Endothelial cell of umbilical vein (primary cell): ENCODE measurements at regions not wholly inside any gene's neighbourhood (a gene's known extent, or its start where the extent isn't known, plus 50 kb on each side); places are given as distances from the start of the nearest gene placed in this dataset.

Experiments used
- BruUV-seq: library from RNA; stranded (reverse); fragments of 400-500 nt; replicated peaks from 2 replicates; lab custom pipeline; 2021; lab: Mats Ljungman, UMichigan
- CTCF ChIA-PET: fragments of 300-600, 350-600 bp; sonication (Branson Sonifier 250); formaldehyde crosslinking; loops from one replicate; lab custom pipeline; 2021; ENCODE audit warnings: antibody characterized with exemption, inconsistent platforms; lab: Charles Lee
- POLR2A ChIA-PET: fragments of 300-600, 350-600 bp; sonication (Branson Sonifier 250); formaldehyde crosslinking; loops from one replicate; lab custom pipeline; 2021; ENCODE audit warnings: antibody characterized with exemption, inconsistent platforms; lab: Charles Lee
- DNase-seq: peaks from one replicate; pipeline ENCODE4 v3.0.0-alpha.2; 2011; ENCODE audit warnings: low read depth, low spot score
- FAIRE-seq: peaks from 2 replicates; lab custom pipeline; 2011; peaks lifted over from hg19 to GRCh38; lab: Jason Lieb, UNC
- H2AFZ ChIP-seq: 2 replicates; pipeline ENCODE4 v1.6.0; 2012; ENCODE audit warnings: low read depth, low read length, control low read depth, inconsistent platforms
- H3K27ac ChIP-seq: 2 replicates; pipeline ENCODE4 v1.5.1; 2011; ENCODE audit warnings: low read depth, mild to moderate bottlenecking, control low read depth, low read length, moderate library complexity; ENCODE audit not compliant: insufficient read depth
- H3K27me3 ChIP-seq, 2 experiments: 2 replicates each; pipeline versions ENCODE4 v1.6.0 to v1.6.1; 2011; ENCODE audit warnings: low read length in 2 of 2, mixed read lengths in 1 of 2; ENCODE audit not compliant: control insufficient read depth in 2 of 2, insufficient read depth in 2 of 2
- H3K36me3 ChIP-seq, 2 experiments: 2 replicates in 1 of 2; 3 replicates in 1 of 2; pipeline ENCODE4 v1.5.1; 2011; ENCODE audit warnings: low read length in 2 of 2, mild to moderate bottlenecking in 1 of 2, moderate library complexity in 1 of 2; ENCODE audit not compliant: control insufficient read depth in 2 of 2, insufficient read depth in 2 of 2; ENCODE audit errors: extremely low read depth in 1 of 2
- H3K4me1 ChIP-seq: 3 replicates; pipeline ENCODE4 v1.5.1; 2011; ENCODE audit warnings: mild to moderate bottlenecking, low read length; ENCODE audit not compliant: control insufficient read depth, insufficient read depth; ENCODE audit errors: extremely low read depth
- H3K4me2 ChIP-seq: 2 replicates; pipeline ENCODE4 v1.6.1; 2011; ENCODE audit warnings: low read length, control low read depth, mixed read lengths; ENCODE audit not compliant: insufficient read depth
- H3K4me3 ChIP-seq, 3 experiments: fragments of 200-600 bp in 1 of 3; sonication (generic), shearing (Covaris generic) in 1 of 3; replicated peaks in 1 of 3; 2 replicates each; pipeline ENCODE4 v1.5.1; 2011 to 2016; ENCODE audit warnings: control low read depth in 3 of 3, low read length in 3 of 3, mild to moderate bottlenecking in 2 of 3, inconsistent platforms in 1 of 3, low read depth in 1 of 3, moderate library complexity in 1 of 3; ENCODE audit not compliant: insufficient read depth in 1 of 3
- H3K79me2 ChIP-seq: 2 replicates; pipeline ENCODE4 v1.6.0; 2012; ENCODE audit warnings: low read length, inconsistent platforms; ENCODE audit not compliant: control insufficient read depth, insufficient read depth
- H3K9ac ChIP-seq: replicated peaks from 2 replicates; pipeline ENCODE3; 2011; ENCODE audit warnings: low read length, control low read depth; ENCODE audit not compliant: insufficient read depth; ENCODE audit errors: extremely low read depth
- H3K9me1 ChIP-seq: replicated peaks from 3 replicates; pipeline ENCODE4 v1.6.0; 2011; ENCODE audit warnings: mild to moderate bottlenecking, low read length; ENCODE audit not compliant: control insufficient read depth, insufficient read depth; ENCODE audit errors: extremely low read depth
- H3K9me3 ChIP-seq: replicated peaks from 2 replicates; pipeline ENCODE4 v1.5.1; 2012; ENCODE audit warnings: low read length, inconsistent platforms; ENCODE audit not compliant: control insufficient read depth, insufficient read depth
- H4K20me1 ChIP-seq: replicated peaks from 2 replicates; pipeline ENCODE3; 2011; ENCODE audit warnings: mild to moderate bottlenecking, low read length; ENCODE audit not compliant: control insufficient read depth, insufficient read depth; ENCODE audit errors: extremely low read depth
- CTCF ChIP-seq, 2 donors: IDR thresholded peaks; 1 replicate in 1 of 2; 2 replicates in 1 of 2; pipeline ENCODE4 v1.5.1; 2011; ENCODE audit warnings: low read length in 2 of 2, mild to moderate bottlenecking in 2 of 2, moderate library complexity in 2 of 2, control low read depth in 1 of 2, inconsistent platforms in 1 of 2, low read depth in 1 of 2; ENCODE audit not compliant: insufficient read depth in 1 of 2; ENCODE audit errors: extremely low read depth in 1 of 2
- EZH2 ChIP-seq: IDR thresholded peaks from 2 replicates; pipeline ENCODE4 v1.6.1; 2012; ENCODE audit warnings: borderline replicate concordance, low read depth, mild to moderate bottlenecking, moderate library complexity, low read length, inconsistent platforms; ENCODE audit not compliant: severe bottlenecking
- FOS ChIP-seq: IDR thresholded peaks from 2 replicates; pipeline ENCODE4 v1.6.1; 2011; ENCODE audit warnings: mild to moderate bottlenecking, low read length, moderate library complexity, borderline replicate concordance; ENCODE audit not compliant: insufficient read depth
- GATA2 ChIP-seq: IDR thresholded peaks from 2 replicates; pipeline ENCODE4 v1.7.0; 2011; ENCODE audit warnings: low read depth, mild to moderate bottlenecking, moderate library complexity, mixed read lengths, low read length; ENCODE audit not compliant: insufficient read length, insufficient read depth
- JUN ChIP-seq: IDR thresholded peaks from 2 replicates; pipeline ENCODE4 v1.6.1; 2011; ENCODE audit warnings: borderline replicate concordance, low read depth; ENCODE audit not compliant: insufficient read length, insufficient read depth
- MAX ChIP-seq: IDR thresholded peaks from 2 replicates; pipeline ENCODE4 v1.6.1; 2011; ENCODE audit not compliant: insufficient read depth, insufficient read length
- MYC ChIP-seq: IDR thresholded peaks from one replicate; pipeline ENCODE4 v1.6.1; 2011; ENCODE audit warnings: mild to moderate bottlenecking, low read depth, low read length
- POLR2A ChIP-seq: IDR thresholded peaks from 2 replicates; pipeline ENCODE4 v1.6.1; 2012; ENCODE audit warnings: low read depth, mild to moderate bottlenecking, control low read depth, low read length
- POLR2AphosphoS5 ChIP-seq: IDR thresholded peaks from 2 replicates; pipeline ENCODE4 v1.6.1; 2012; ENCODE audit warnings: low read depth, mild to moderate bottlenecking, control low read depth, low read length, moderate library complexity; ENCODE audit not compliant: insufficient read depth
- dilution Hi-C: fragments of 300-500 bp; cut with MboI; formaldehyde crosslinking; loops from one replicate; pipeline ENCODE4 v1.15.0; 2019; ENCODE audit warnings: low sequenced_read_pairs; ENCODE audit not compliant: extremely low pct_ligation_motif_present
- intact Hi-C: fragments of 100-400 bp; cut with micrococcal nuclease; formaldehyde crosslinking; loops from one replicate; pipeline ENCODE4 v1.10.0; 2022

- FAIRE-seq (no peak), DNase-seq (no peak)
- BruUV-seq, result no TSS peak
- ChIA-PET POLR2A (no interaction called here), CTCF (no interaction called here)
- intact Hi-C loops, result no loop called here
- no peaks in the 10 kb centered on the region for H3K36me3 ChIP-seq
- H3K9ac ChIP-seq, result no peak overlapping the region
- no peaks in the 10 kb centered on the region for H4K20me1 ChIP-seq
- H3K9me3 ChIP-seq, result no peaks in the 10 kb centered on the region
- H2AFZ ChIP-seq, result no peak overlapping the region
- no peaks in the 10 kb centered on the region for H3K9me1 ChIP-seq
- no peak overlapping the region for H3K4me2 ChIP-seq
- no peak overlapping the region for H3K4me3 ChIP-seq
- TF ChIP-seq MAX, result no peak
- no peak for TF ChIP-seq GATA2
- no peak for TF ChIP-seq POLR2A
- no peak for TF ChIP-seq POLR2AphosphoS5
- no peak for TF ChIP-seq EZH2
- TF ChIP-seq JUN, result no peak
- TF ChIP-seq FOS, result no peak
- no peak for TF ChIP-seq MYC
- TF ChIP-seq CTCF (IDR thresholded peaks at IDR 0.05; ENCODE audit: extremely low read depth in 1 of 2, insufficient read depth in 1 of 2, low read depth in 1 of 2, low read length in 2 of 2), result no peak
- dilution Hi-C loops, result no loop called here
- no peaks in the 10 kb centered on the region for H3K4me1 ChIP-seq
- H3K27me3 ChIP-seq, result no peaks in the 10 kb centered on the region
- H3K79me2 ChIP-seq, result no peaks in the 10 kb centered on the region
- no peak overlapping the region for H3K27ac ChIP-seq
Measured at GRCh38 chr21:21661741-21662140, 663.5 kb downstream of the NCAM2 start.
